MCF 10A (cell line): ENCODE measurements at regions not wholly inside any gene's neighbourhood (a gene's known extent, or its start where the extent isn't known, plus 50 kb on each side); places are given as distances from the start of the nearest gene placed in this dataset.

Experiments
- BruUV-seq: library from RNA; stranded (reverse); fragments of 400-500 nt; replicated peaks from 2 replicates; lab custom pipeline; 2021; lab: Mats Ljungman, UMichigan
- CTCF ChIA-PET: fragments of 300-600 bp; sonication (Branson Sonifier 250); formaldehyde crosslinking; extraction: SDS; loops from one replicate; lab custom pipeline; 2021; ENCODE audit warnings: antibody characterized with exemption, inconsistent platforms; lab: Yijun Ruan, JAX
- POLR2A ChIA-PET: fragments of 300-600, 350-650 bp; sonication (Branson Sonifier 250); formaldehyde crosslinking; extraction: SDS; loops from one replicate; lab custom pipeline; 2020; ENCODE audit warnings: antibody characterized with exemption, inconsistent platforms; lab: Yijun Ruan, JAX
- DNase-seq: peaks from one replicate; pipeline ENCODE4 v3.0.0-alpha.2; 2018; ENCODE audit not compliant: unreplicated experiment
- H3K27ac Mint-ChIP-seq: one replicate; pipeline ENCODE4 v1.8.0; 2022; ENCODE audit warnings: mild to moderate bottlenecking, low read depth, mixed read lengths; ENCODE audit not compliant: unreplicated experiment
- H3K27me3 Mint-ChIP-seq: one replicate; pipeline ENCODE4 v1.8.0; 2022; ENCODE audit warnings: mixed read lengths; ENCODE audit not compliant: insufficient read depth, unreplicated experiment
- H3K36me3 Mint-ChIP-seq: one replicate; pipeline ENCODE4 v1.8.0; 2022; ENCODE audit warnings: mild to moderate bottlenecking, moderate library complexity, mixed read lengths; ENCODE audit not compliant: insufficient read depth, unreplicated experiment
- H3K4me1 Mint-ChIP-seq: one replicate; pipeline ENCODE4 v1.8.0; 2022; ENCODE audit warnings: mixed read lengths; ENCODE audit not compliant: insufficient read depth, unreplicated experiment
- H3K4me3 Mint-ChIP-seq: one replicate; pipeline ENCODE4 v1.8.0; 2022; ENCODE audit warnings: mild to moderate bottlenecking, moderate library complexity, mixed read lengths; ENCODE audit not compliant: unreplicated experiment
- H3K9me3 Mint-ChIP-seq: one replicate; pipeline ENCODE4 v1.8.0; 2022; ENCODE audit warnings: mixed read lengths; ENCODE audit not compliant: unreplicated experiment
- intact Hi-C: fragments of 100-400 bp; cut with micrococcal nuclease; formaldehyde crosslinking; loops from 2 replicates; pipeline ENCODE4 v1.14.1; 2022
- TF ChIP-seq, protein P1 (sequence below): fragments of 200-600 bp; IDR thresholded peaks from one replicate; pipeline ENCODE4 v1.8.0; 2022; ENCODE audit warnings: antibody characterized with exemption, mild to moderate bottlenecking; ENCODE audit not compliant: unreplicated experiment

DNA sequence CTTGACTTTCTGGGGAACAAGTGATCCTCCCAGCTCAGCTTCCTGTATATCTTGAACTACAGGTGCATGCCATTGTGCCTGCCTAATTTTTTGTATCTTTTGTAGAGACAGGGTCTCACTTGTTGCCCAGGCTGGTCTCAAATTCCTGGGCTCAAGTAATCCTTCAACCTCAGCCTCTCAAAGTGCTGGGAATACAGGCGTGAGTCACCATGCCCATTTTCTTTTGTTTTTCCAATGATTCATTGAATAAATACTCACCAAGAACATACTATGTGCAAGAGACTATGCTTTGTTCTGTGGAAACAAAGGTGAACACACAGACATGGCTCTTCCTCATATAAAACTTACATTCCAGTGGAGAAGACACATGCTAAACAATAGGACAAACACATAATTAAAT lies 407.8 kb upstream of the DAB1 start:
- Mint-ChIP-seq H3K27me3 (no peaks in the 10 kb centered on the region), H3K4me1 (peaks cover 10% of the 10 kb centered on the region), H3K36me3 (no peaks in the 10 kb centered on the region), H3K27ac (no peak overlapping the region), H3K4me3 (no peak overlapping the region), H3K9me3 (peaks cover 1% of the 10 kb centered on the region)
- BruUV-seq = no TSS peak
- DNase-seq = peak; percentile 74
- POLR2A ChIA-PET = no interaction called here
- intact Hi-C loops = no loop called here
- TF ChIP-seq, protein P1, sequence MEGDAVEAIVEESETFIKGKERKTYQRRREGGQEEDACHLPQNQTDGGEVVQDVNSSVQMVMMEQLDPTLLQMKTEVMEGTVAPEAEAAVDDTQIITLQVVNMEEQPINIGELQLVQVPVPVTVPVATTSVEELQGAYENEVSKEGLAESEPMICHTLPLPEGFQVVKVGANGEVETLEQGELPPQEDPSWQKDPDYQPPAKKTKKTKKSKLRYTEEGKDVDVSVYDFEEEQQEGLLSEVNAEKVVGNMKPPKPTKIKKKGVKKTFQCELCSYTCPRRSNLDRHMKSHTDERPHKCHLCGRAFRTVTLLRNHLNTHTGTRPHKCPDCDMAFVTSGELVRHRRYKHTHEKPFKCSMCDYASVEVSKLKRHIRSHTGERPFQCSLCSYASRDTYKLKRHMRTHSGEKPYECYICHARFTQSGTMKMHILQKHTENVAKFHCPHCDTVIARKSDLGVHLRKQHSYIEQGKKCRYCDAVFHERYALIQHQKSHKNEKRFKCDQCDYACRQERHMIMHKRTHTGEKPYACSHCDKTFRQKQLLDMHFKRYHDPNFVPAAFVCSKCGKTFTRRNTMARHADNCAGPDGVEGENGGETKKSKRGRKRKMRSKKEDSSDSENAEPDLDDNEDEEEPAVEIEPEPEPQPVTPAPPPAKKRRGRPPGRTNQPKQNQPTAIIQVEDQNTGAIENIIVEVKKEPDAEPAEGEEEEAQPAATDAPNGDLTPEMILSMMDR = no peak
- CTCF ChIA-PET = no interaction called here

DNA sequence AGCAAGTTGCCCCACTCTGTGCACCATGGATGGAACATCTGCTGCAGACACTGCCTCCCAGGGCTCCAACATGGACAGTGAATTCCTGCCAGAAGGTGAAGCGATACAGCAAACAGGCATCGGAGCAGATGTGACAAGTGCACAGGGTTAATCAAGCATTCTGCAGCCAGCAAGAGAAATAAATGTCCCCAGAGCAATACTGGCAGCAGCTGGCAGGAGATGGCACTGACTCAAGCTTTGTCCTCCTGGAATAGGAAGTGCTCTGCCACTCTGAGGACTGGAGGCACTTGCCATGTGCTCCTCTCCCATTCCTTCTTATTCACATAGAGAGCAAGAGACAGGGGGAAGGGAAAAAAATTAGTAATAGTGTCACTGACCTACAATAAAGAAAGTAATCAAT lies 402.7 kb upstream of the DAB1 start:
- intact Hi-C loops = no loop called here

DNA sequence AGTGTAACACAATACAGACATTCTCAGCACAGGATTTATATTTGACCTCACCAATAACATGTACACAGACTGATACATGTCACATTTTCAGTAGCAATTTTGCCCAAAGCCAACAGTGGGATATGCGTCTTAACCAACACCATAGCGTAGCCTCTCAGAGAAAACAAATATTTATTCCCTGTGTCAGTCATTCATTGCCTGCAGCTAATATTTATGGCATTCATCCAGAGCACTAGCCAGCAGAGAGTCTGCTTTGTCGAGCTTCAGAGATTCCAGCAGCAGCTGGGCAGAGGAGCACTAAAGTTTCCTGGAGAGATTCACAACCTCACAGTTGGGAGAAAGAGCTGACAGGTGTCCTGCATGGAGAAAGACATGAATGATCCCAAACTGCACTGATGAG lies 400.7 kb upstream of the DAB1 start:
- intact Hi-C loops = no loop called here
- BruUV-seq = no TSS peak
- POLR2A ChIA-PET = interaction anchor here (0.5 kb wide), 1 partner anchor 1075 kb away, joined by 3 read pairs; no protein-coding TSS in a partner anchor
- TF ChIP-seq, protein P1 = no peak
- peak; percentile 33 for DNase-seq
- H3K36me3 Mint-ChIP-seq = no peaks in the 10 kb centered on the region
- peaks cover 13% of the 10 kb centered on the region for H3K4me1 Mint-ChIP-seq
- H3K4me3 Mint-ChIP-seq = no peak overlapping the region
- H3K27ac Mint-ChIP-seq = no peak overlapping the region
- CTCF ChIA-PET = no interaction called here
- H3K27me3 Mint-ChIP-seq = no peaks in the 10 kb centered on the region
- no peaks in the 10 kb centered on the region for H3K9me3 Mint-ChIP-seq

More for the DNA sequence above, 402.7 kb upstream of the DAB1 start:
- no peaks in the 10 kb centered on the region for H3K36me3 Mint-ChIP-seq
- H3K4me1 Mint-ChIP-seq = peaks cover 13% of the 10 kb centered on the region
- CTCF ChIA-PET = no interaction called here
- no peak overlapping the region for H3K27ac Mint-ChIP-seq
- TF ChIP-seq, protein P1 = no peak
- H3K27me3 Mint-ChIP-seq = no peaks in the 10 kb centered on the region
- no peak for DNase-seq
- H3K4me3 Mint-ChIP-seq = no peak overlapping the region
- no peaks in the 10 kb centered on the region for H3K9me3 Mint-ChIP-seq
- POLR2A ChIA-PET = no interaction called here
- no TSS peak for BruUV-seq

DNA sequence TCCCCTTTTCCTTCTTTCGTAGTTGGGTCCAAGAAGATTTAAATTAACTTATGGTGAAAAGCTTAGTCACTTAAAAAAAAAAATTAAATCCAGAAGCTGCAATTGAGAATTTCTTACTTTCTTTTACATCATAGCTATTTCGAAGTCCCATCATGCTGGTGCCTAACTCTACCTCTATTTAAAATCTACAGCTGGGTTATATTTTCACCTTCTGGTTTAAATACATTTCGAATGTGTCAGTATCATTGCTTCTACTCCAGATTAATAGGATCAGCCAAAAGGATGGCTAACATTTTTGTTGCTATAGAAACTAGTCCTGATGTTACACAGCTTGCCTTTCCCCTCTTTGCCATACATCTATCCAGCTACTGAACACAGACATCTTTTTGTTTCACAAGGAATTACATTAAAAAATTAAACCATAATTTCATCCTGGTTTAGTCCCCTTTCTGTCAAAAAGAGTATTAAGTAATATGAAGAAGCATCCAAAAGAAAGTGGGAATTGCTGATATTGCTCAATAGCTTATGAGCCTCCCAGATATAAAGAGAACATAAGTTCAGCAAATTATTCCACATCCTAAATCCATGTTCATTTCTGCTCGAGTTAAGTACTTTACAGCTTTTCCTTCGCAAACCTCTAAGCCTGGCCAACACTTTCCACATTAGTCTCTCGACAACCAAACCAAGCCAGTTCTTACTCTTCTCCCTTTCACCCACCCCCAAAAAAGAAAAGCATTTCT lies 396.7 kb upstream of the DAB1 start:
- CTCF ChIA-PET = no interaction called here

More for the DNA sequence above, 396.7 kb upstream of the DAB1 start:
- H3K4me1 Mint-ChIP-seq = peaks cover 13% of the 10 kb centered on the region
- H3K4me3 Mint-ChIP-seq = no peak overlapping the region
- no peak overlapping the region for H3K27ac Mint-ChIP-seq
- H3K9me3 Mint-ChIP-seq = no peaks in the 10 kb centered on the region
- BruUV-seq = no TSS peak
- TF ChIP-seq, protein P1 = no peak
- POLR2A ChIA-PET = no interaction called here
- no peak for DNase-seq
- no peaks in the 10 kb centered on the region for H3K36me3 Mint-ChIP-seq
- intact Hi-C loops = no loop called here
- H3K27me3 Mint-ChIP-seq = no peaks in the 10 kb centered on the region
